ENCODE measurements at regions not wholly inside any gene's neighbourhood (a gene's known extent, or its start where the extent isn't known, plus 50 kb on each side); places are given as distances from the start of the nearest gene placed in this dataset.

DNA sequence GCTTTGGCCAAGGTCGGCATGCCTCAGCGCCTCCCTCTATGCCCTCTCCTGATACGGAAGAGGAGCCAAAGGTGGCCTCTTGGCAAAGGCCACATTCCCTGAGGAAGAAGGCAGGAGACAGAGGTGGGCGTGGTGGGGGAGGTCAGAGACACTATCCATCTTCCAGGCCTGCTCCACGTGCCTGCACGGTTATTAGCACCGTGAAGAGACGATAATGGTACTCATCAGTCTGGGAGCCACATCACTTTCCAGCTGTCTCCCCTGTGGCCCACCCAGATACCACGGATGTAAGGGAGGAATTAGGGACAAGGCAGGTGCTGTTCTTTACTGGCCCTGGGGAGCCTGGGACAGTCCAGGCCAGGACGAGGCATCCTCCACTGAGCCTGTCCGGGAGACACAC, 354.3 kb downstream of the MN1 start:
- TF ChIP-seq RARB (CRISPR knock-in tag; IDR thresholded peaks at IDR 0.05) (no peak), ZNF70 (CRISPR knock-in tag; IDR thresholded peaks at IDR 0.05) (no peak), ZNF565 (CRISPR knock-in tag; conservative IDR thresholded peaks at IDR 0.05; ENCODE audit: low read depth) (no peak), GLIS3 (CRISPR knock-in tag; IDR thresholded peaks at IDR 0.05) (no peak), ZNF8 (CRISPR knock-in tag; IDR thresholded peaks at IDR 0.05) (no peak), SNAI2 (CRISPR knock-in tag; IDR thresholded peaks at IDR 0.05) (no peak)
- TF ChIP-seq, protein P1, sequence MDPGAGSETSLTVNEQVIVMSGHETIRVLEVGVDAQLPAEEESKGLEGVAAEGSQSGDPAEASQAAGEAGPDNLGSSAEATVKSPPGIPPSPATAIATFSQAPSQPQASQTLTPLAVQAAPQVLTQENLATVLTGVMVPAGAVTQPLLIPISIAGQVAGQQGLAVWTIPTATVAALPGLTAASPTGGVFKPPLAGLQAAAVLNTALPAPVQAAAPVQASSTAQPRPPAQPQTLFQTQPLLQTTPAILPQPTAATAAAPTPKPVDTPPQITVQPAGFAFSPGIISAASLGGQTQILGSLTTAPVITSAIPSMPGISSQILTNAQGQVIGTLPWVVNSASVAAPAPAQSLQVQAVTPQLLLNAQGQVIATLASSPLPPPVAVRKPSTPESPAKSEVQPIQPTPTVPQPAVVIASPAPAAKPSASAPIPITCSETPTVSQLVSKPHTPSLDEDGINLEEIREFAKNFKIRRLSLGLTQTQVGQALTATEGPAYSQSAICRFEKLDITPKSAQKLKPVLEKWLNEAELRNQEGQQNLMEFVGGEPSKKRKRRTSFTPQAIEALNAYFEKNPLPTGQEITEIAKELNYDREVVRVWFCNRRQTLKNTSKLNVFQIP (CRISPR knock-in tag; IDR thresholded peaks at IDR 0.05; ENCODE audit: borderline replicate concordance, low read depth), result no peak
- no peak for ATAC-seq

DNA sequence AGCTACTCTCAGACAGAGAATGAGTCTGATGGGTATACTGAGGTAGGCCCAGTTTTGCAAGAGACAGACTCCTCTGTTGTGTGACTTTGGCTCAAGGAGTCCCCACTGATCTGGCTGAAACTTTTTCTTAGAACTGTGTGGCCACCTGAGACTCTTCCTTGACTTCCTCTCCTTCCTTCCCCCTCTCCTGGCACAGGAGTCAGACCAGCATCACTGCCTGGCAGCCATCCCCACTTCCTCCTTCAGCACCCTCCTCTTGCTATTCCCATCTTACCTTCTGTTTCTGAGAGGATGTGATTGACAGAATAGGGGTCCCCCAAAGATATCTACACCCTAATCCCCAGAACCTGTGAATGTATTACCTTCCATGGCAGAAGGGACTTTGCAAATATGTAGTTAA, 351.1 kb downstream of the MN1 start:
- TF ChIP-seq ZNF70 (CRISPR knock-in tag; IDR thresholded peaks at IDR 0.05), result no peak
- no peak for TF ChIP-seq CSDC2 (CRISPR knock-in tag; IDR thresholded peaks at IDR 0.05)
- TF ChIP-seq, protein P2, sequence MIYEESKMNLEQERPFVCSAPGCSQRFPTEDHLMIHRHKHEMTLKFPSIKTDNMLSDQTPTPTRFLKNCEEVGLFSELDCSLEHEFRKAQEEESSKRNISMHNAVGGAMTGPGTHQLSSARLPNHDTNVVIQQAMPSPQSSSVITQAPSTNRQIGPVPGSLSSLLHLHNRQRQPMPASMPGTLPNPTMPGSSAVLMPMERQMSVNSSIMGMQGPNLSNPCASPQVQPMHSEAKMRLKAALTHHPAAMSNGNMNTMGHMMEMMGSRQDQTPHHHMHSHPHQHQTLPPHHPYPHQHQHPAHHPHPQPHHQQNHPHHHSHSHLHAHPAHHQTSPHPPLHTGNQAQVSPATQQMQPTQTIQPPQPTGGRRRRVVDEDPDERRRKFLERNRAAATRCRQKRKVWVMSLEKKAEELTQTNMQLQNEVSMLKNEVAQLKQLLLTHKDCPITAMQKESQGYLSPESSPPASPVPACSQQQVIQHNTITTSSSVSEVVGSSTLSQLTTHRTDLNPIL (CRISPR knock-in tag; IDR thresholded peaks at IDR 0.05; ENCODE audit: low read depth), result no peak
- TF ChIP-seq ISL1 (CRISPR knock-in tag; IDR thresholded peaks at IDR 0.05), result no peak
- TF ChIP-seq ARNTL (CRISPR knock-in tag; IDR thresholded peaks at IDR 0.05; ENCODE audit: borderline replicate concordance, low read depth), result no peak
- TF ChIP-seq, protein P3, sequence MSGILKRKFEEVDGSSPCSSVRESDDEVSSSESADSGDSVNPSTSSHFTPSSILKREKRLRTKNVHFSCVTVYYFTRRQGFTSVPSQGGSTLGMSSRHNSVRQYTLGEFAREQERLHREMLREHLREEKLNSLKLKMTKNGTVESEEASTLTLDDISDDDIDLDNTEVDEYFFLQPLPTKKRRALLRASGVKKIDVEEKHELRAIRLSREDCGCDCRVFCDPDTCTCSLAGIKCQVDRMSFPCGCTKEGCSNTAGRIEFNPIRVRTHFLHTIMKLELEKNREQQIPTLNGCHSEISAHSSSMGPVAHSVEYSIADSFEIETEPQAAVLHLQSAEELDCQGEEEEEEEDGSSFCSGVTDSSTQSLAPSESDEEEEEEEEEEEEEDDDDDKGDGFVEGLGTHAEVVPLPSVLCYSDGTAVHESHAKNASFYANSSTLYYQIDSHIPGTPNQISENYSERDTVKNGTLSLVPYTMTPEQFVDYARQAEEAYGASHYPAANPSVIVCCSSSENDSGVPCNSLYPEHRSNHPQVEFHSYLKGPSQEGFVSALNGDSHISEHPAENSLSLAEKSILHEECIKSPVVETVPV (CRISPR knock-in tag; IDR thresholded peaks at IDR 0.05), result no peak
- TF ChIP-seq ZFP30 (CRISPR knock-in tag; IDR thresholded peaks at IDR 0.05), result no peak
- no peak for TF ChIP-seq OSR1 (CRISPR knock-in tag; IDR thresholded peaks at IDR 0.05)
- TF ChIP-seq GLIS3 (CRISPR knock-in tag; IDR thresholded peaks at IDR 0.05), result no peak
- no peak for TF ChIP-seq ZNF8 (CRISPR knock-in tag; IDR thresholded peaks at IDR 0.05)
- no peak for TF ChIP-seq ZFP3 (CRISPR knock-in tag; IDR thresholded peaks at IDR 0.05)
- no peak for ATAC-seq

DNA sequence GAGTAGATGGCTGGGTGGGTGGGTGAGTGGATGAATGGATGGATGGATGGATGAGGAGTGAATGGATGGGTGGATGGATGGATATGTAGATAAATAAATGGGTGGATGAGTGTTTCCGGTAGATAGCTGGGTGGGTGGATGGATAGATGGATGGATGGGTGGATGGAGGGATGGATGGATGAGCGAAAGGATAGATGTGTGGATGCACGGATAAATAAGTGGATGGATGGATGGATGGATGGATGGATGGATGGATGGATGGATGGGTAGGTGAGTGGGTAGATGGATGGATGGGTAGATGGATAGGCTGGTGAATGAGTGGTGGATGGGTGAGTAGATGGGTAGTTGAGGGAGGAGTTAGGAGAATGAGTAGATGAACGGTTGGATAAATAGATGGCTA, 349.3 kb downstream of the MN1 start:
- TF ChIP-seq, protein P1 (CRISPR knock-in tag; IDR thresholded peaks at IDR 0.05; ENCODE audit: borderline replicate concordance, low read depth), result no peak
- TF ChIP-seq ZNF565 (CRISPR knock-in tag; conservative IDR thresholded peaks at IDR 0.05; ENCODE audit: low read depth), result no peak
- no peak for TF ChIP-seq OSR1 (CRISPR knock-in tag; IDR thresholded peaks at IDR 0.05)
- no peak for TF ChIP-seq ZNF70 (CRISPR knock-in tag; IDR thresholded peaks at IDR 0.05)
- no peak for TF ChIP-seq ZNF8 (CRISPR knock-in tag; IDR thresholded peaks at IDR 0.05)
- no peak for TF ChIP-seq ARNTL (CRISPR knock-in tag; IDR thresholded peaks at IDR 0.05; ENCODE audit: borderline replicate concordance, low read depth)
- TF ChIP-seq ZFP30 (CRISPR knock-in tag; IDR thresholded peaks at IDR 0.05), result no peak
- TF ChIP-seq ESRRG (CRISPR knock-in tag; IDR thresholded peaks at IDR 0.05), result no peak
- ATAC-seq, result no peak

DNA sequence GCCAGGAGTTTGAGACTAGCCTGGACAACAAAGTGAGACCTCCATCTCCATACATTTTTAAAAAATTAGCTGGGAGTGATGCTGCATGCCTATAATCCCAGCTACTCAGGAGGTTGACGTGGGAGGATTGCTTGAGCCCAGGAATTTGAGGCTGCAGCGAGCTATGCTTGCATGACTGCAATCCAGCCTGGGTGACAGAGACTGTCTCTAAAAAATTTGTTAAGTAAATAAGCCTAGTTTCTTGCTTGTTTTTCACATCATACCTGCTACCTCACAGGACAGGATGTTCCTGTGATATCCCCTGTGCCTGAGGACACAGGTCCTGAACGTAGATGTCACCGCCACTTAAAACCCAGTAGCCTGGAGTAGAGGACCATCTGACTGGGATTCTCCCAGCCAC, 348.6 kb downstream of the MN1 start:
- TF ChIP-seq TOX (CRISPR knock-in tag; IDR thresholded peaks at IDR 0.05; ENCODE audit: borderline replicate concordance), result no peak
- TF ChIP-seq OSR1 (CRISPR knock-in tag; IDR thresholded peaks at IDR 0.05), result no peak
- no peak for TF ChIP-seq ZFP3 (CRISPR knock-in tag; IDR thresholded peaks at IDR 0.05)
- no peak for TF ChIP-seq ESRRG (CRISPR knock-in tag; IDR thresholded peaks at IDR 0.05)
- TF ChIP-seq, protein P4, sequence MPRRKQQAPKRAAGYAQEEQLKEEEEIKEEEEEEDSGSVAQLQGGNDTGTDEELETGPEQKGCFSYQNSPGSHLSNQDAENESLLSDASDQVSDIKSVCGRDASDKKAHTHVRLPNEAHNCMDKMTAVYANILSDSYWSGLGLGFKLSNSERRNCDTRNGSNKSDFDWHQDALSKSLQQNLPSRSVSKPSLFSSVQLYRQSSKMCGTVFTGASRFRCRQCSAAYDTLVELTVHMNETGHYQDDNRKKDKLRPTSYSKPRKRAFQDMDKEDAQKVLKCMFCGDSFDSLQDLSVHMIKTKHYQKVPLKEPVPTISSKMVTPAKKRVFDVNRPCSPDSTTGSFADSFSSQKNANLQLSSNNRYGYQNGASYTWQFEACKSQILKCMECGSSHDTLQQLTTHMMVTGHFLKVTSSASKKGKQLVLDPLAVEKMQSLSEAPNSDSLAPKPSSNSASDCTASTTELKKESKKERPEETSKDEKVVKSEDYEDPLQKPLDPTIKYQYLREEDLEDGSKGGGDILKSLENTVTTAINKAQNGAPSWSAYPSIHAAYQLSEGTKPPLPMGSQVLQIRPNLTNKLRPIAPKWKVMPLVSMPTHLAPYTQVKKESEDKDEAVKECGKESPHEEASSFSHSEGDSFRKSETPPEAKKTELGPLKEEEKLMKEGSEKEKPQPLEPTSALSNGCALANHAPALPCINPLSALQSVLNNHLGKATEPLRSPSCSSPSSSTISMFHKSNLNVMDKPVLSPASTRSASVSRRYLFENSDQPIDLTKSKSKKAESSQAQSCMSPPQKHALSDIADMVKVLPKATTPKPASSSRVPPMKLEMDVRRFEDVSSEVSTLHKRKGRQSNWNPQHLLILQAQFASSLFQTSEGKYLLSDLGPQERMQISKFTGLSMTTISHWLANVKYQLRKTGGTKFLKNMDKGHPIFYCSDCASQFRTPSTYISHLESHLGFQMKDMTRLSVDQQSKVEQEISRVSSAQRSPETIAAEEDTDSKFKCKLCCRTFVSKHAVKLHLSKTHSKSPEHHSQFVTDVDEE (CRISPR knock-in tag; IDR thresholded peaks at IDR 0.05), result no peak
- TF ChIP-seq ZC3H10 (CRISPR knock-in tag; IDR thresholded peaks at IDR 0.05), result no peak
- no peak for TF ChIP-seq CSDC2 (CRISPR knock-in tag; IDR thresholded peaks at IDR 0.05)
- TF ChIP-seq ZFP30 (CRISPR knock-in tag; IDR thresholded peaks at IDR 0.05), result no peak
- no peak for TF ChIP-seq ZNF565 (CRISPR knock-in tag; conservative IDR thresholded peaks at IDR 0.05; ENCODE audit: low read depth)
- TF ChIP-seq GLIS3 (CRISPR knock-in tag; IDR thresholded peaks at IDR 0.05), result no peak
- no peak for TF ChIP-seq TCF4 (CRISPR knock-in tag; IDR thresholded peaks at IDR 0.05; ENCODE audit: borderline replicate concordance)
- no peak for TF ChIP-seq PPARA (CRISPR knock-in tag; IDR thresholded peaks at IDR 0.05; ENCODE audit: borderline replicate concordance)
- TF ChIP-seq, protein P3 (CRISPR knock-in tag; IDR thresholded peaks at IDR 0.05), result no peak
- no peak for ATAC-seq
